ENCODE measurements at regions not wholly inside any gene's neighbourhood (a gene's known extent, or its start where the extent isn't known, plus 50 kb on each side); places are given as distances from the start of the nearest gene placed in this dataset.

DNA sequence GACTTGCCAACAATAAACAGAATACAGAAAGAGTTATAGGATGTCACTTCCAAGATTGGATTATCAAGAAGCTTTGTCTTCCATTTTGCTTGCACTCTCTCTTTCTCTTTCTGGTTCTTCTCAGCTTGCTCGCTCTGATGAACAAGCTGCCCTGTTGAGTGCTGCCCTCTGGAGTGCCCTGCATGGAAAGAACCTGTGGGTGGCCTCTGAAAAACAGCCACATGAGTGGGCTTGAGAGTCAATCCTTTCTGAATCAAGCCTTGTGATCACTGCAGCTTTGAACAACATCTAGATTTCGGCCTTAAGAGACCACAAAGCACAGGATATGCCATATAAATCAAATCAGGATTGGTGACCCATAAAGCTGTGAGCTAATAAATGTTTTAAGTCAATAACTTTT, 185.1 kb downstream of the KIF2B start:
- TF ChIP-seq ZFX (IDR thresholded peaks at IDR 0.05) (no peak), CTCF (conservative IDR thresholded peaks at IDR 0.05) (no peak)
- no peak overlapping the region for H3K27ac ChIP-seq

- no peak overlapping the region for H3K27ac ChIP-seq
- TF ChIP-seq ZFX (IDR thresholded peaks at IDR 0.05) (no peak), CTCF (conservative IDR thresholded peaks at IDR 0.05) (no peak)
These were observed 186.8 kb downstream of the KIF2B start for GRCh38 chr17:54009502-54009901.

GRCh38 chr17:54013072-54013471, 190.3 kb downstream of the KIF2B start:
- TF ChIP-seq CTCF (conservative IDR thresholded peaks at IDR 0.05) (peak; percentile 18), ZFX (IDR thresholded peaks at IDR 0.05) (no peak)
- no peak overlapping the region for H3K27ac ChIP-seq

DNA sequence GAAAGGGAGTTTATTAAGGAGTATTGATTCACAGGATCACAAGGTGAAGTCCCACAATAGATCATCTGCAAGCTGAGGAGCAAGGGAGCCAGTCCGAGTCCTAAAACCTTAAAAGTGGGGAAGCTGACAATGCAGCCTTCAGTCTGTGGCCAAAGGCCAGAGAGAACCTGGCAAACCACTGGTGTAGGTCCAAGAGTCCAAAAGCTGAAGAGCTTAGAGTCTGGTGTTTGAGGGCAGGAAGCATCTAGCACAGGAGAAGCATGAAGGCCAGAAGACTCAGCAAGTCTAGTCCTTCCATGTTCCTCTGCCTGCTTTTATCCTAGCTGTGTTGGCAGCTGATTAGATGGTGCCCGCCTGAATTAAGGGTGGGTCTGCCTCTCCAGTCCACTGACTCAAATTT, 193.0 kb downstream of the KIF2B start:
- H3K27ac ChIP-seq: no peak overlapping the region

GRCh38 chr17:54021418-54021817, 198.7 kb downstream of the KIF2B start:
- H3K27ac ChIP-seq: no peak overlapping the region
- TF ChIP-seq CTCF (conservative IDR thresholded peaks at IDR 0.05) (no peak), ZFX (IDR thresholded peaks at IDR 0.05) (no peak)

More for the DNA sequence above, 193.0 kb downstream of the KIF2B start:
- TF ChIP-seq ZFX (IDR thresholded peaks at IDR 0.05) (no peak), CTCF (conservative IDR thresholded peaks at IDR 0.05) (no peak)

- no peak overlapping the region for H3K27ac ChIP-seq
- TF ChIP-seq ZFX (IDR thresholded peaks at IDR 0.05) (no peak), CTCF (conservative IDR thresholded peaks at IDR 0.05) (no peak)
These were observed 206.4 kb downstream of the KIF2B start for GRCh38 chr17:54028986-54029580.

- TF ChIP-seq CTCF (conservative IDR thresholded peaks at IDR 0.05) (no peak), ZFX (IDR thresholded peaks at IDR 0.05) (no peak)
- H3K27ac ChIP-seq: no peak overlapping the region
These were observed 207.3 kb downstream of the KIF2B start for GRCh38 chr17:54029986-54030385.

Measured in C4-2B (cell line).